Mesenchymal stem cell (in vitro differentiated cells and primary cell): ENCODE measurements at regions not wholly inside any gene's neighbourhood (a gene's known extent, or its start where the extent isn't known, plus 50 kb on each side); places are given as distances from the start of the nearest gene placed in this dataset. TPM values are rescaled to one million over a fixed set of nuclear protein-coding genes. Genes with fewer than 3 reads are reported as not detected.

Experiments used
- small RNA-seq: library from polyadenylated mRNA; stranded (forward); fragments of <200 nt; extraction: miRNeasy Mini kit (QIAGEN cat#:217004); gene quantifications from one replicate; pipeline ENCODE3, GENCODE V24; 2013; ENCODE audit warnings: low read depth

Small RNAs in the stretch of these regions (small RNA-seq; reads per million reads assigned to genes)
- not detected for gene RNU6-389P
- gene SUMO2P3, result not detected
